Kidney epithelial cell (primary cell): ENCODE measurements at regions not wholly inside any gene's neighbourhood (a gene's known extent, or its start where the extent isn't known, plus 50 kb on each side); places are given as distances from the start of the nearest gene placed in this dataset.

Source experiments
- DNase-seq: peaks from one replicate; pipeline ENCODE4 v3.0.0-alpha.2; 2010; ENCODE audit warnings: low read depth
- H3K27me3 ChIP-seq: 2 replicates; pipeline ENCODE4 v1.6.0; 2011; ENCODE audit warnings: low read length; ENCODE audit not compliant: control insufficient read depth, insufficient read depth
- H3K36me3 ChIP-seq: 2 replicates; pipeline ENCODE4 v1.5.1; 2011; ENCODE audit warnings: low read length; ENCODE audit not compliant: control insufficient read depth, insufficient read depth
- H3K4me3 ChIP-seq: 2 replicates; pipeline ENCODE4 v1.5.1; 2011; ENCODE audit warnings: low read depth, mild to moderate bottlenecking, control low read depth, low read length
- CTCF ChIP-seq: IDR thresholded peaks from 2 replicates; pipeline ENCODE4 v1.5.1; 2011; ENCODE audit warnings: mild to moderate bottlenecking, moderate library complexity, low read length, control low read depth, inconsistent platforms; ENCODE audit not compliant: insufficient read depth, poor library complexity, severe bottlenecking

GRCh38 chr18:76064998-76065397, 430.0 kb downstream of the ZNF516 start:
- no peak for TF ChIP-seq CTCF
- no peaks in the 10 kb centered on the region for H3K27me3 ChIP-seq
- no peak for DNase-seq
- H3K36me3 ChIP-seq: no peaks in the 10 kb centered on the region
- no peak overlapping the region for H3K4me3 ChIP-seq

GRCh38 chr18:76058146-76058545, 436.9 kb downstream of the ZNF516 start:
- Histone ChIP-seq H3K27me3 (no peaks in the 10 kb centered on the region), H3K4me3 (no peak overlapping the region), H3K36me3 (no peaks in the 10 kb centered on the region)
- DNase-seq: no peak
- TF ChIP-seq CTCF: no peak

GRCh38 chr18:76057386-76057785, 437.7 kb downstream of the ZNF516 start:
- DNase-seq: no peak
- Histone ChIP-seq H3K27me3 (no peaks in the 10 kb centered on the region), H3K4me3 (no peak overlapping the region), H3K36me3 (no peaks in the 10 kb centered on the region)
- no peak for TF ChIP-seq CTCF

GRCh38 chr18:76056471-76057110, 438.5 kb downstream of the ZNF516 start:
- no peak overlapping the region for H3K4me3 ChIP-seq
- peaks cover 3% of the 10 kb centered on the region for H3K27me3 ChIP-seq
- no peak for DNase-seq
- H3K36me3 ChIP-seq: no peaks in the 10 kb centered on the region
- TF ChIP-seq CTCF: no peak

- no peaks in the 10 kb centered on the region for H3K36me3 ChIP-seq
- DNase-seq: no peak
Observed at GRCh38 chr18:76055578-76055977, 439.5 kb downstream of the ZNF516 start.

More at GRCh38 chr18:76055578-76055977, 439.5 kb downstream of the ZNF516 start:
- Histone ChIP-seq H3K27me3 (peaks cover 3% of the 10 kb centered on the region), H3K4me3 (no peak overlapping the region)
- no peak for TF ChIP-seq CTCF
